ENCODE measurements at regions not wholly inside any gene's neighbourhood (a gene's known extent, or its start where the extent isn't known, plus 50 kb on each side); places are given as distances from the start of the nearest gene placed in this dataset.

GRCh38 chr11:18878211-18878610, 61.0 kb downstream of the MRGPRX1 start:
- Histone ChIP-seq H3K36me3 (ENCODE audit: control insufficient read depth, insufficient read depth, low read length) (no peaks in the 10 kb centered on the region), H3K27me3 (ENCODE audit: control insufficient read depth, insufficient read depth, low read length) (no peaks in the 10 kb centered on the region), H3K4me3 (ENCODE audit: low read depth, low read length) (no peak overlapping the region)
- TF ChIP-seq, protein P1, sequence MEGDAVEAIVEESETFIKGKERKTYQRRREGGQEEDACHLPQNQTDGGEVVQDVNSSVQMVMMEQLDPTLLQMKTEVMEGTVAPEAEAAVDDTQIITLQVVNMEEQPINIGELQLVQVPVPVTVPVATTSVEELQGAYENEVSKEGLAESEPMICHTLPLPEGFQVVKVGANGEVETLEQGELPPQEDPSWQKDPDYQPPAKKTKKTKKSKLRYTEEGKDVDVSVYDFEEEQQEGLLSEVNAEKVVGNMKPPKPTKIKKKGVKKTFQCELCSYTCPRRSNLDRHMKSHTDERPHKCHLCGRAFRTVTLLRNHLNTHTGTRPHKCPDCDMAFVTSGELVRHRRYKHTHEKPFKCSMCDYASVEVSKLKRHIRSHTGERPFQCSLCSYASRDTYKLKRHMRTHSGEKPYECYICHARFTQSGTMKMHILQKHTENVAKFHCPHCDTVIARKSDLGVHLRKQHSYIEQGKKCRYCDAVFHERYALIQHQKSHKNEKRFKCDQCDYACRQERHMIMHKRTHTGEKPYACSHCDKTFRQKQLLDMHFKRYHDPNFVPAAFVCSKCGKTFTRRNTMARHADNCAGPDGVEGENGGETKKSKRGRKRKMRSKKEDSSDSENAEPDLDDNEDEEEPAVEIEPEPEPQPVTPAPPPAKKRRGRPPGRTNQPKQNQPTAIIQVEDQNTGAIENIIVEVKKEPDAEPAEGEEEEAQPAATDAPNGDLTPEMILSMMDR (IDR thresholded peaks at IDR 0.05; ENCODE audit: insufficient read depth, low read length, severe bottlenecking) = no peak
- DNase-seq (ENCODE audit: low read depth) (no peak), FAIRE-seq (no peak)

- Histone ChIP-seq H3K4me3 (ENCODE audit: low read depth, low read length) (no peak overlapping the region), H3K36me3 (ENCODE audit: control insufficient read depth, insufficient read depth, low read length) (no peaks in the 10 kb centered on the region), H3K27me3 (ENCODE audit: control insufficient read depth, insufficient read depth, low read length) (peaks cover 2% of the 10 kb centered on the region)
- TF ChIP-seq, protein P1 (IDR thresholded peaks at IDR 0.05; ENCODE audit: insufficient read depth, low read length, severe bottlenecking) = no peak
- no peak for FAIRE-seq
- DNase-seq (ENCODE audit: low read depth) = no peak
These were observed 73.3 kb downstream of the MRGPRX1 start for GRCh38 chr11:18865951-18866350.

- TF ChIP-seq, protein P1 (IDR thresholded peaks at IDR 0.05; ENCODE audit: insufficient read depth, low read length, severe bottlenecking) = no peak
- no peak for FAIRE-seq
These were observed 73.7 kb upstream of the PTPN5 start for GRCh38 chr11:18865261-18865660.

GRCh38 chr11:18853086-18853720, 61.6 kb upstream of the PTPN5 start:
- FAIRE-seq (no peak), DNase-seq (ENCODE audit: low read depth) (peak; percentile 60)
- TF ChIP-seq, protein P1 (IDR thresholded peaks at IDR 0.05; ENCODE audit: insufficient read depth, low read length, severe bottlenecking) = peak; percentile 71
- H3K27me3 ChIP-seq (ENCODE audit: control insufficient read depth, insufficient read depth, low read length) = peaks cover 2% of the 10 kb centered on the region
- H3K4me3 ChIP-seq (ENCODE audit: low read depth, low read length) = no peak overlapping the region
- H3K36me3 ChIP-seq (ENCODE audit: control insufficient read depth, insufficient read depth, low read length) = no peaks in the 10 kb centered on the region

More at GRCh38 chr11:18865261-18865660, 73.7 kb upstream of the PTPN5 start:
- no peak overlapping the region for H3K4me3 ChIP-seq (ENCODE audit: low read depth, low read length)
- no peaks in the 10 kb centered on the region for H3K36me3 ChIP-seq (ENCODE audit: control insufficient read depth, insufficient read depth, low read length)
- DNase-seq (ENCODE audit: low read depth) = no peak
- peaks cover 2% of the 10 kb centered on the region for H3K27me3 ChIP-seq (ENCODE audit: control insufficient read depth, insufficient read depth, low read length)

- DNase-seq (ENCODE audit: low read depth) = no peak
- Histone ChIP-seq H3K4me3 (ENCODE audit: low read depth, low read length) (no peak overlapping the region), H3K27me3 (ENCODE audit: control insufficient read depth, insufficient read depth, low read length) (peaks cover 2% of the 10 kb centered on the region), H3K36me3 (ENCODE audit: control insufficient read depth, insufficient read depth, low read length) (no peaks in the 10 kb centered on the region)
- no peak for FAIRE-seq
- TF ChIP-seq, protein P1 (IDR thresholded peaks at IDR 0.05; ENCODE audit: insufficient read depth, low read length, severe bottlenecking) = no peak
These were observed 57.8 kb upstream of the PTPN5 start for GRCh38 chr11:18849406-18849805.
